Fibroblast of lung (primary cell): ENCODE measurements at regions not wholly inside any gene's neighbourhood (a gene's known extent, or its start where the extent isn't known, plus 50 kb on each side); places are given as distances from the start of the nearest gene placed in this dataset.

Experiments used
- EZH2 ChIP-seq: IDR thresholded peaks from 2 replicates; pipeline ENCODE4 v1.5.1; 2012; ENCODE audit warnings: low read length, control low read depth, mild to moderate bottlenecking; ENCODE audit errors: missing control alignments
- TF ChIP-seq, protein P1 (sequence below), 2 donors: IDR thresholded peaks in 1 of 2; conservative IDR thresholded peaks in 1 of 2; 1 replicate in 1 of 2; 2 replicates in 1 of 2; pipeline ENCODE4 v1.5.1; 2011 to 2012; ENCODE audit warnings: low read length in 2 of 2, control low read depth in 1 of 2, inconsistent platforms in 1 of 2, low read depth in 1 of 2, mild to moderate bottlenecking in 1 of 2

- TF ChIP-seq EZH2, result no peak
- TF ChIP-seq, protein P1, sequence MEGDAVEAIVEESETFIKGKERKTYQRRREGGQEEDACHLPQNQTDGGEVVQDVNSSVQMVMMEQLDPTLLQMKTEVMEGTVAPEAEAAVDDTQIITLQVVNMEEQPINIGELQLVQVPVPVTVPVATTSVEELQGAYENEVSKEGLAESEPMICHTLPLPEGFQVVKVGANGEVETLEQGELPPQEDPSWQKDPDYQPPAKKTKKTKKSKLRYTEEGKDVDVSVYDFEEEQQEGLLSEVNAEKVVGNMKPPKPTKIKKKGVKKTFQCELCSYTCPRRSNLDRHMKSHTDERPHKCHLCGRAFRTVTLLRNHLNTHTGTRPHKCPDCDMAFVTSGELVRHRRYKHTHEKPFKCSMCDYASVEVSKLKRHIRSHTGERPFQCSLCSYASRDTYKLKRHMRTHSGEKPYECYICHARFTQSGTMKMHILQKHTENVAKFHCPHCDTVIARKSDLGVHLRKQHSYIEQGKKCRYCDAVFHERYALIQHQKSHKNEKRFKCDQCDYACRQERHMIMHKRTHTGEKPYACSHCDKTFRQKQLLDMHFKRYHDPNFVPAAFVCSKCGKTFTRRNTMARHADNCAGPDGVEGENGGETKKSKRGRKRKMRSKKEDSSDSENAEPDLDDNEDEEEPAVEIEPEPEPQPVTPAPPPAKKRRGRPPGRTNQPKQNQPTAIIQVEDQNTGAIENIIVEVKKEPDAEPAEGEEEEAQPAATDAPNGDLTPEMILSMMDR (conservative IDR thresholded peaks at IDR 0.05 in 1 of 2, IDR thresholded peaks at IDR 0.05 in 1 of 2; ENCODE audit: low read depth in 1 of 2, low read length in 2 of 2), result no peak
These were observed 60.1 kb upstream of the KMT2C start for GRCh38 chr7:152495867-152496266.
